Adrenal gland (tissue), 5 donors: ENCODE measurements at regions not wholly inside any gene's neighbourhood (a gene's known extent, or its start where the extent isn't known, plus 50 kb on each side); places are given as distances from the start of the nearest gene placed in this dataset.
"Not testable (repeated sequence)": the region's sequence is repeated elsewhere in the genome, so short reads cannot be mapped to it uniquely, and the experiment has no call there.

Experiments used
- CTCF ChIP-seq, 6 experiments: fragments of 450-650 bp in 4 of 6; fragments of 200-600 bp in 2 of 6; sonication (generic) in 1 of 6; IDR thresholded peaks; 1 replicate in 5 of 6; 2 replicates in 1 of 6; pipeline versions ENCODE4 v1.5.1 to v1.8.0; 2016 to 2021; ENCODE audit warnings: antibody characterized with exemption in 6 of 6, mild to moderate bottlenecking in 2 of 6, moderate library complexity in 1 of 6
- POLR2A ChIP-seq, 2 donors: fragments of 450-650 bp; IDR thresholded peaks; one replicate each; pipeline ENCODE4 v1.6.1; 2017; ENCODE audit warnings: antibody characterized with exemption in 2 of 2, mild to moderate bottlenecking in 2 of 2, moderate library complexity in 1 of 2
- donor health status: DM: no; HTN: no; CAD: no.

GRCh38 chr12:9396367-9396766 lies 188.2 kb upstream of the PZP start:
- not testable (repeated sequence) for TF ChIP-seq POLR2A, CTCF (IDR thresholded peaks at IDR 0.05)
